ENCODE measurements at regions not wholly inside any gene's neighbourhood (a gene's known extent, or its start where the extent isn't known, plus 50 kb on each side); places are given as distances from the start of the nearest gene placed in this dataset.

DNA sequence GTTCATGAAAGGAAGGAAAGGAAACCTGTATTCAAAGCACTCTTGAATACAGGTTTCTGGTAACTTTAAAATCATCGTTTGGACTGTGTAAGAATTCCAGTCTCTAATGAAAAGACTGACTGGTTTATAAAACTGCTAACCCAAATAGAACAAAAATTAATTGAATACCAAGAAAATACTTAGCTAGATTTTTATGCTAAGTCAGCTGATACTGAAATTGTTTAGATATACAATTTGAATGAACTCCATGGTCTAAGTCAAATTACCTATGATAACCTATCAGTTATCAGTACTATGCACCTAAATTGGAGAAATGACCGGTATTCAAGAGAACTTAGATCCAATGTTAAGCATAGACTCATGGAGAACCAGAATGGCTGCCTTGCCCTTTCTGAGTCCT, 338.3 kb downstream of the RNF144B start:
- TF ChIP-seq, protein P1, sequence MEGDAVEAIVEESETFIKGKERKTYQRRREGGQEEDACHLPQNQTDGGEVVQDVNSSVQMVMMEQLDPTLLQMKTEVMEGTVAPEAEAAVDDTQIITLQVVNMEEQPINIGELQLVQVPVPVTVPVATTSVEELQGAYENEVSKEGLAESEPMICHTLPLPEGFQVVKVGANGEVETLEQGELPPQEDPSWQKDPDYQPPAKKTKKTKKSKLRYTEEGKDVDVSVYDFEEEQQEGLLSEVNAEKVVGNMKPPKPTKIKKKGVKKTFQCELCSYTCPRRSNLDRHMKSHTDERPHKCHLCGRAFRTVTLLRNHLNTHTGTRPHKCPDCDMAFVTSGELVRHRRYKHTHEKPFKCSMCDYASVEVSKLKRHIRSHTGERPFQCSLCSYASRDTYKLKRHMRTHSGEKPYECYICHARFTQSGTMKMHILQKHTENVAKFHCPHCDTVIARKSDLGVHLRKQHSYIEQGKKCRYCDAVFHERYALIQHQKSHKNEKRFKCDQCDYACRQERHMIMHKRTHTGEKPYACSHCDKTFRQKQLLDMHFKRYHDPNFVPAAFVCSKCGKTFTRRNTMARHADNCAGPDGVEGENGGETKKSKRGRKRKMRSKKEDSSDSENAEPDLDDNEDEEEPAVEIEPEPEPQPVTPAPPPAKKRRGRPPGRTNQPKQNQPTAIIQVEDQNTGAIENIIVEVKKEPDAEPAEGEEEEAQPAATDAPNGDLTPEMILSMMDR (IDR thresholded peaks at IDR 0.05 in 2 of 3, conservative IDR thresholded peaks at IDR 0.05 in 1 of 3; ENCODE audit: borderline replicate concordance in 1 of 3, insufficient read depth in 1 of 3, low read depth in 2 of 3, low read length in 2 of 3) = no peak
- TF ChIP-seq EZH2 (IDR thresholded peaks at IDR 0.05) (no peak), SRF (IDR thresholded peaks at IDR 0.05; ENCODE audit: low read depth) (no peak)
- TF ChIP-seq, protein P2, sequence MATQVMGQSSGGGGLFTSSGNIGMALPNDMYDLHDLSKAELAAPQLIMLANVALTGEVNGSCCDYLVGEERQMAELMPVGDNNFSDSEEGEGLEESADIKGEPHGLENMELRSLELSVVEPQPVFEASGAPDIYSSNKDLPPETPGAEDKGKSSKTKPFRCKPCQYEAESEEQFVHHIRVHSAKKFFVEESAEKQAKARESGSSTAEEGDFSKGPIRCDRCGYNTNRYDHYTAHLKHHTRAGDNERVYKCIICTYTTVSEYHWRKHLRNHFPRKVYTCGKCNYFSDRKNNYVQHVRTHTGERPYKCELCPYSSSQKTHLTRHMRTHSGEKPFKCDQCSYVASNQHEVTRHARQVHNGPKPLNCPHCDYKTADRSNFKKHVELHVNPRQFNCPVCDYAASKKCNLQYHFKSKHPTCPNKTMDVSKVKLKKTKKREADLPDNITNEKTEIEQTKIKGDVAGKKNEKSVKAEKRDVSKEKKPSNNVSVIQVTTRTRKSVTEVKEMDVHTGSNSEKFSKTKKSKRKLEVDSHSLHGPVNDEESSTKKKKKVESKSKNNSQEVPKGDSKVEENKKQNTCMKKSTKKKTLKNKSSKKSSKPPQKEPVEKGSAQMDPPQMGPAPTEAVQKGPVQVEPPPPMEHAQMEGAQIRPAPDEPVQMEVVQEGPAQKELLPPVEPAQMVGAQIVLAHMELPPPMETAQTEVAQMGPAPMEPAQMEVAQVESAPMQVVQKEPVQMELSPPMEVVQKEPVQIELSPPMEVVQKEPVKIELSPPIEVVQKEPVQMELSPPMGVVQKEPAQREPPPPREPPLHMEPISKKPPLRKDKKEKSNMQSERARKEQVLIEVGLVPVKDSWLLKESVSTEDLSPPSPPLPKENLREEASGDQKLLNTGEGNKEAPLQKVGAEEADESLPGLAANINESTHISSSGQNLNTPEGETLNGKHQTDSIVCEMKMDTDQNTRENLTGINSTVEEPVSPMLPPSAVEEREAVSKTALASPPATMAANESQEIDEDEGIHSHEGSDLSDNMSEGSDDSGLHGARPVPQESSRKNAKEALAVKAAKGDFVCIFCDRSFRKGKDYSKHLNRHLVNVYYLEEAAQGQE (IDR thresholded peaks at IDR 0.05; ENCODE audit: low read depth) = no peak
- TF ChIP-seq, protein P3, sequence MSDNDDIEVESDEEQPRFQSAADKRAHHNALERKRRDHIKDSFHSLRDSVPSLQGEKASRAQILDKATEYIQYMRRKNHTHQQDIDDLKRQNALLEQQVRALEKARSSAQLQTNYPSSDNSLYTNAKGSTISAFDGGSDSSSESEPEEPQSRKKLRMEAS (IDR thresholded peaks at IDR 0.05) = no peak
